KMS-11 (cell line): ENCODE measurements at regions not wholly inside any gene's neighbourhood (a gene's known extent, or its start where the extent isn't known, plus 50 kb on each side); places are given as distances from the start of the nearest gene placed in this dataset.

Experiments used
- H2AFZ ChIP-seq: fragments of 200-600 bp; sonication (generic); 2 replicates; pipeline ENCODE4 v1.6.1; 2016; ENCODE audit warnings: antibody characterized with exemption, mixed run types, low read depth
- H3K27ac ChIP-seq: fragments of 200-600 bp; sonication (generic); 2 replicates; pipeline ENCODE4 v1.6.1; 2016; ENCODE audit warnings: mild to moderate bottlenecking, mixed run types
- H3K27me3 ChIP-seq: fragments of 200-600 bp; sonication (generic); 2 replicates; pipeline ENCODE4 v1.6.1; 2017; ENCODE audit warnings: mild to moderate bottlenecking, low read depth, mixed run types, moderate library complexity; ENCODE audit not compliant: insufficient read depth
- H3K36me3 ChIP-seq: fragments of 200-600 bp; sonication (generic); 2 replicates; pipeline ENCODE4 v1.6.1; 2017; ENCODE audit warnings: mild to moderate bottlenecking, mixed run types; ENCODE audit not compliant: insufficient read depth
- H3K4me1 ChIP-seq: fragments of 200-600 bp; sonication (generic); 2 replicates; pipeline ENCODE4 v1.6.1; 2016; ENCODE audit warnings: mild to moderate bottlenecking, low read depth, mixed run types; ENCODE audit not compliant: poor library complexity, severe bottlenecking
- H3K4me2 ChIP-seq: fragments of 200-600 bp; sonication (generic); 2 replicates; pipeline ENCODE4 v1.7.0; 2016; ENCODE audit warnings: mild to moderate bottlenecking, mixed run types
- H3K4me3 ChIP-seq: fragments of 200-600 bp; sonication (generic); IDR thresholded peaks from 2 replicates; pipeline ENCODE4 v1.6.1; 2017; ENCODE audit warnings: low read depth, low read length, mixed read lengths; ENCODE audit not compliant: insufficient read depth
- H3K79me2 ChIP-seq: fragments of 200-600 bp; sonication (generic); 2 replicates; pipeline ENCODE4 v1.6.1; 2016; ENCODE audit warnings: low read depth, mixed run types; ENCODE audit not compliant: insufficient read depth
- H3K9ac ChIP-seq: fragments of 200-600 bp; sonication (generic); 2 replicates; pipeline ENCODE4 v1.6.1; 2016; ENCODE audit warnings: mild to moderate bottlenecking, mixed run types
- H4K20me1 ChIP-seq: fragments of 200-600 bp; sonication (generic); 2 replicates; pipeline ENCODE4 v1.6.1; 2016; ENCODE audit warnings: mild to moderate bottlenecking, mixed run types; ENCODE audit not compliant: insufficient read depth
- TF ChIP-seq, protein P1 (sequence below): fragments of 200-600 bp; sonication (generic); conservative IDR thresholded peaks from 2 replicates; pipeline ENCODE4 v1.6.1; 2017; ENCODE audit warnings: low read depth, mild to moderate bottlenecking, antibody characterized with exemption, low read length, moderate library complexity, mixed read lengths

DNA sequence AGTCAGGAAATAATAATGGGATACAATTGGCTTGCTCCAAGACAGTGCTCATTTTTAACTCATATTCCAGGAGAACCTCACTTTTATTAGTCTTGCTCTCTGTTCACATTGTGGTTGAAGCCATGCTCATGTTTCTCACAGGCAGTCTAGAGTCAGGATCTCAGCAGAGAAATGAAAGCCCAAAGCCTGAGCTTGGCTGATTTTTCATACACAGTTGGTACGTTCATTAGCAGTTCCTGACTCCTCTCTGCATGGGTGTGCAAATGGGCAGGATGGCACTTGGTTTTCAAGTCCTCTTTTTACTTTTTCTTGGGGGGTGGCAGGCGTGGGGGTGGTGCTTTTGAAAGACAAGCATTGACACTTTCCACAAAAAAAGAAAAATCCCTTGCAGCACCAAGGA is 56.0 kb upstream of the KLF7 start:
- H3K4me1 ChIP-seq = peaks cover 39% of the 10 kb centered on the region
- no peaks in the 10 kb centered on the region for H4K20me1 ChIP-seq
- H3K79me2 ChIP-seq = no peaks in the 10 kb centered on the region
- no peak overlapping the region for H3K27ac ChIP-seq
- H3K9ac ChIP-seq = no peak overlapping the region
- no peak overlapping the region for H2AFZ ChIP-seq
- TF ChIP-seq, protein P1, sequence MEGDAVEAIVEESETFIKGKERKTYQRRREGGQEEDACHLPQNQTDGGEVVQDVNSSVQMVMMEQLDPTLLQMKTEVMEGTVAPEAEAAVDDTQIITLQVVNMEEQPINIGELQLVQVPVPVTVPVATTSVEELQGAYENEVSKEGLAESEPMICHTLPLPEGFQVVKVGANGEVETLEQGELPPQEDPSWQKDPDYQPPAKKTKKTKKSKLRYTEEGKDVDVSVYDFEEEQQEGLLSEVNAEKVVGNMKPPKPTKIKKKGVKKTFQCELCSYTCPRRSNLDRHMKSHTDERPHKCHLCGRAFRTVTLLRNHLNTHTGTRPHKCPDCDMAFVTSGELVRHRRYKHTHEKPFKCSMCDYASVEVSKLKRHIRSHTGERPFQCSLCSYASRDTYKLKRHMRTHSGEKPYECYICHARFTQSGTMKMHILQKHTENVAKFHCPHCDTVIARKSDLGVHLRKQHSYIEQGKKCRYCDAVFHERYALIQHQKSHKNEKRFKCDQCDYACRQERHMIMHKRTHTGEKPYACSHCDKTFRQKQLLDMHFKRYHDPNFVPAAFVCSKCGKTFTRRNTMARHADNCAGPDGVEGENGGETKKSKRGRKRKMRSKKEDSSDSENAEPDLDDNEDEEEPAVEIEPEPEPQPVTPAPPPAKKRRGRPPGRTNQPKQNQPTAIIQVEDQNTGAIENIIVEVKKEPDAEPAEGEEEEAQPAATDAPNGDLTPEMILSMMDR = no peak
- no peaks in the 10 kb centered on the region for H3K27me3 ChIP-seq
- no peaks in the 10 kb centered on the region for H3K36me3 ChIP-seq
- H3K4me2 ChIP-seq = no peak overlapping the region
- no peak overlapping the region for H3K4me3 ChIP-seq

DNA sequence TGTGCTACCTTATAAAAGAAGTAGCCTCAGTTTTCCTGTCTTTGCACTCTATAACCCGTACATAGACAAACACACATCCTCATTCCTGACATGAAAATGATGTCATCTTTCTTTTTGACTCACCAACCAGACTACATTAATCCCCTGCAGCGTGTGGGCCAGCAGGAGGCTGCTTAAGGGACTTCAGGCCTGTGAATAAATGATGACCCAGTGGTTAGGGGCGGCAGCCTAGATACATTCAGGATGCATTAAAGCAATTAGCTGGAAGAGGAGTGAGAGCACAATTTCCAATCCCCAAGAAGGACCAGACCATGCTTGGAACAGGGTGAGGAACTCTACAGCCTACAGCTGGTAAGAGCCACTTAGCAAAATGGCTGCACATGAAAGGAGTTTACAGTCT is 57.3 kb upstream of the KLF7 start:
- Histone ChIP-seq H3K36me3 (no peaks in the 10 kb centered on the region), H3K27ac (no peak overlapping the region), H4K20me1 (no peaks in the 10 kb centered on the region), H3K4me3 (no peak overlapping the region), H3K4me2 (no peak overlapping the region), H3K4me1 (peaks cover 31% of the 10 kb centered on the region), H2AFZ (no peak overlapping the region), H3K79me2 (no peaks in the 10 kb centered on the region), H3K27me3 (no peaks in the 10 kb centered on the region), H3K9ac (no peak overlapping the region)
- TF ChIP-seq, protein P1 = no peak

DNA sequence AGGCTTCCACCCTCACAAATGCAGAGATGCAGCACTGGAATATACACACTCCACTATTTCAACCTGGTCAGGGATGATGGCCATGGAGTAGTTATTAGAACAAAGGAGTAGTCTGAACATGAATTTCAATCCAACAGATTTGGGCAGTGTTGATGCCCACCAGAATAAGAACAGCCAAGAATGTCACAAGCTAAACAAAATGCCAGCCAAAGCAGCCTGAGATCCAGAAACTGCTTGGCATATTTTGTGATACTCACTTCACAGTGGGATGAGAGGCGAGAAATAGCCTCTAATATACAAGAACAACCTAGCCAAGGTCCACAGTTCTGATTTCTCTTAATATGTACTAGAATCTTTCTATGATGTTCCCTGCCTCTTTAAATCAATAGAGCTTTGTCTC is 58.6 kb upstream of the KLF7 start:
- H3K9ac ChIP-seq = no peak overlapping the region
- H3K27me3 ChIP-seq = no peaks in the 10 kb centered on the region
- H3K4me3 ChIP-seq = no peak overlapping the region
- H4K20me1 ChIP-seq = no peaks in the 10 kb centered on the region
- no peak overlapping the region for H3K4me2 ChIP-seq
- H3K79me2 ChIP-seq = no peaks in the 10 kb centered on the region
- H3K36me3 ChIP-seq = no peaks in the 10 kb centered on the region
- H2AFZ ChIP-seq = no peak overlapping the region
- no peak overlapping the region for H3K27ac ChIP-seq
- H3K4me1 ChIP-seq = peaks cover 26% of the 10 kb centered on the region
- TF ChIP-seq, protein P1 = no peak

DNA sequence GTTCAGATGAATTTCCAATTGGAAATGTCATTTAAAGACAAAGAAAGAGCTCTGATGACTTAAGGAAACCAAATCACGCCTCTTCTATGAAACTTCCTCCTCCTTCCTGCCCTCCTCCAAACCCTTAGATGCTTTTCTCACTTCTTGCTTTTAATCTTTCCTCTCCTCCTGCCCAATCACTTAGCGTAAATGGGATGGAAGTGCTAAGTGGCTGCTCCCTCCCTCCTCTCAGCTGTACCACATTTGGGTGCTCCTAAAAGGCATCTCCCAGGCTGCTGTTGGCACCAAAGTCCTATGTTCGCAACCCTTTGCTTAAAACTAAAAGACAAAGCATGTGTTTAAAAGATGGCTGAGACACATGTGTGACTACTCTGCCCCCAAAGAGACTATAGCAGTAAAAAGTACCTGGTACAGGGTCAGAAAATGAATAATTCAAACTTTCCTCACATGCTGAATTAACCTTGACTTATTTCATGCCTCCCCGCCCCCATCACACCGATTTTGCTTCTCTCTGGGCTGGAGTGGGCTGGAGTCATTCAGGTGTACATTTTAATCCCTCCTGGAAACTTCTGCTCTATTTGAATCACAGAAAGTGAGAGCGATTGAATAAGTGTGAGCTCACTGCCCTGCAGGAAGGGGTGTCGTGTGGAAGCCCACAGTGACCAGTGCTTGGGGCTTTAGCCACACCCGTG is 59.2 kb upstream of the KLF7 start:
- Histone ChIP-seq H3K9ac (no peak overlapping the region), H3K4me3 (no peak overlapping the region), H3K27ac (no peak overlapping the region), H3K4me1 (peaks cover 26% of the 10 kb centered on the region), H2AFZ (no peak overlapping the region), H3K4me2 (peak overlapping the region; percentile 26; the same call in 1 of the 2 replicates), H3K36me3 (no peaks in the 10 kb centered on the region), H3K27me3 (no peaks in the 10 kb centered on the region), H4K20me1 (no peaks in the 10 kb centered on the region), H3K79me2 (no peaks in the 10 kb centered on the region)
- TF ChIP-seq, protein P1 = no peak
